Astrocyte (in vitro differentiated cells and primary cell): ENCODE measurements at regions not wholly inside any gene's neighbourhood (a gene's known extent, or its start where the extent isn't known, plus 50 kb on each side); places are given as distances from the start of the nearest gene placed in this dataset.

ENCODE experiments used
- DNase-seq: peaks from one replicate; pipeline ENCODE4 v3.0.0-alpha.2; 2010; ENCODE audit warnings: low read depth
- FAIRE-seq: peaks from 2 replicates; lab custom pipeline; 2011; peaks lifted over from hg19 to GRCh38; lab: Jason Lieb, UNC
- H2AFZ ChIP-seq: 2 replicates; pipeline ENCODE4 v1.6.0; 2012; ENCODE audit warnings: low read depth, low read length, inconsistent platforms
- H3K27ac ChIP-seq: 2 replicates; pipeline ENCODE4 v1.5.1; 2011; ENCODE audit warnings: low read depth, low read length, inconsistent platforms
- H3K27me3 ChIP-seq: 2 replicates; pipeline ENCODE4 v1.6.0; 2011; ENCODE audit warnings: low read length, inconsistent platforms; ENCODE audit not compliant: insufficient read depth
- H3K36me3 ChIP-seq: 2 replicates; pipeline ENCODE4 v1.5.1; 2011; ENCODE audit warnings: low read length, inconsistent platforms; ENCODE audit not compliant: insufficient read depth
- H3K4me1 ChIP-seq: 2 replicates; pipeline ENCODE4 v1.5.1; 2011; ENCODE audit warnings: low read length, inconsistent platforms; ENCODE audit not compliant: insufficient read depth
- H3K4me2 ChIP-seq: 2 replicates; pipeline ENCODE4 v1.6.0; 2012; ENCODE audit warnings: low read length, inconsistent platforms
- H3K4me3 ChIP-seq: 2 replicates; pipeline ENCODE4 v1.5.1; 2011; ENCODE audit warnings: low read depth, mild to moderate bottlenecking, low read length, inconsistent platforms; ENCODE audit not compliant: insufficient read depth
- H3K79me2 ChIP-seq: 2 replicates; pipeline ENCODE4 v1.6.0; 2012; ENCODE audit warnings: mild to moderate bottlenecking, low read length, inconsistent platforms; ENCODE audit not compliant: insufficient read depth
- H3K9ac ChIP-seq: 2 replicates; pipeline ENCODE4 v1.6.0; 2012; ENCODE audit warnings: mild to moderate bottlenecking, low read length, inconsistent platforms
- H3K9me3 ChIP-seq: 2 replicates; pipeline ENCODE4 v1.5.1; 2012; ENCODE audit warnings: low read depth, mild to moderate bottlenecking, low read length, inconsistent platforms; ENCODE audit not compliant: insufficient read depth
- H4K20me1 ChIP-seq: 2 replicates; pipeline ENCODE4 v1.6.0; 2012; ENCODE audit warnings: low read length, inconsistent platforms; ENCODE audit not compliant: insufficient read depth
- H3K27ac Mint-ChIP-seq: one replicate; pipeline ENCODE4 v1.8.0; 2021; ENCODE audit warnings: mild to moderate bottlenecking, mixed read lengths; ENCODE audit not compliant: unreplicated experiment
- H3K27me3 Mint-ChIP-seq: one replicate; pipeline ENCODE4 v1.8.0; 2021; ENCODE audit warnings: low read depth, mixed read lengths; ENCODE audit not compliant: unreplicated experiment
- H3K36me3 Mint-ChIP-seq: one replicate; pipeline ENCODE4 v1.8.0; 2021; ENCODE audit warnings: low read depth, mixed read lengths; ENCODE audit not compliant: unreplicated experiment
- H3K4me1 Mint-ChIP-seq: one replicate; pipeline ENCODE4 v1.8.0; 2021; ENCODE audit warnings: low read depth, mixed read lengths; ENCODE audit not compliant: unreplicated experiment
- H3K4me3 Mint-ChIP-seq: one replicate; pipeline ENCODE4 v1.8.0; 2021; ENCODE audit warnings: mild to moderate bottlenecking, moderate library complexity, mixed read lengths; ENCODE audit not compliant: unreplicated experiment
- H3K9me3 Mint-ChIP-seq: one replicate; pipeline ENCODE4 v1.8.0; 2021; ENCODE audit warnings: mild to moderate bottlenecking, mixed read lengths; ENCODE audit not compliant: unreplicated experiment
- EZH2 ChIP-seq: IDR thresholded peaks from 2 replicates; pipeline ENCODE4 v1.6.1; 2012; ENCODE audit warnings: mild to moderate bottlenecking, low read length, inconsistent platforms; ENCODE audit not compliant: insufficient read depth
- TF ChIP-seq, protein P1 (sequence below): IDR thresholded peaks from 2 replicates; pipeline ENCODE4 v1.5.1; 2011; ENCODE audit warnings: low read depth, mild to moderate bottlenecking, inconsistent platforms, low read length, moderate library complexity; ENCODE audit not compliant: insufficient read depth

DNA sequence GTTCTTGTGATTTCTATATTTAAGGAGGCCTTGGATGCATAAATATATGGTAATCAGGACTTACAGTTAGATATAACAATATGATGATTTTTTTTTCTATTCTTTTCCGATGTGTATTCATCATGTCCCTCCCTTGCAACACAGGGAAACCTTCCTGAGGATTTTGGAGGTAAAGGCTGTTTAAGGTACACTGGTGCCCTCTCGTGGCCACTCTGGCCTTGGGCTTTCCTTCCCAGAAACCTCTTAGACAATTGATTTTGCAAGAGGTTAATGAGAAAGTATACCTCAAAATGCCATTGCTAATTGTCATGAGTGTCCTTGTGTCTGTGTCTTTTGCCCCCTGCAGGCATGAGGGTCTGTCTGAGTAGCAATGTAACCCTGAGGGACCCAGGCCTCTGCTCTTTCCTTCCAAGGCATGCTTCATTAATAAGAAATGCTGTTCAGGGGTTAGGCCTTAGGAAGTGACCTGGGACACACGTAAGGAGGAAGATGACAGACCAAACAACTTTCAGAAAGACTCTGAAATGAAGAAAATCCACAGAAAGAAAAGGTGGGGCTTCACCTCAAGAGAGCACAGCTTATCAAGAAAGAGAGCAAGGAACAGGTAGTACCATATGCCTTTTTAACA is 70.3 kb upstream of the PPP2R3A start:
- Mint-ChIP-seq H3K27me3 (no peaks in the 10 kb centered on the region), H3K27ac (peak overlapping the region; percentile 51), H3K9me3 (no peaks in the 10 kb centered on the region), H3K4me3 (no peak overlapping the region), H3K36me3 (no peaks in the 10 kb centered on the region), H3K4me1 (peaks cover 8% of the 10 kb centered on the region)
- Histone ChIP-seq H2AFZ (peak overlapping the region; percentile 19), H4K20me1 (no peaks in the 10 kb centered on the region), H3K9me3 (no peaks in the 10 kb centered on the region), H3K36me3 (no peaks in the 10 kb centered on the region), H3K79me2 (no peaks in the 10 kb centered on the region), H3K27ac (peak overlapping the region; percentile 9), H3K4me2 (no peak overlapping the region), H3K27me3 (no peaks in the 10 kb centered on the region), H3K4me3 (no peak overlapping the region), H3K4me1 (peaks cover 5% of the 10 kb centered on the region), H3K9ac (no peak overlapping the region)
- TF ChIP-seq, protein P1, sequence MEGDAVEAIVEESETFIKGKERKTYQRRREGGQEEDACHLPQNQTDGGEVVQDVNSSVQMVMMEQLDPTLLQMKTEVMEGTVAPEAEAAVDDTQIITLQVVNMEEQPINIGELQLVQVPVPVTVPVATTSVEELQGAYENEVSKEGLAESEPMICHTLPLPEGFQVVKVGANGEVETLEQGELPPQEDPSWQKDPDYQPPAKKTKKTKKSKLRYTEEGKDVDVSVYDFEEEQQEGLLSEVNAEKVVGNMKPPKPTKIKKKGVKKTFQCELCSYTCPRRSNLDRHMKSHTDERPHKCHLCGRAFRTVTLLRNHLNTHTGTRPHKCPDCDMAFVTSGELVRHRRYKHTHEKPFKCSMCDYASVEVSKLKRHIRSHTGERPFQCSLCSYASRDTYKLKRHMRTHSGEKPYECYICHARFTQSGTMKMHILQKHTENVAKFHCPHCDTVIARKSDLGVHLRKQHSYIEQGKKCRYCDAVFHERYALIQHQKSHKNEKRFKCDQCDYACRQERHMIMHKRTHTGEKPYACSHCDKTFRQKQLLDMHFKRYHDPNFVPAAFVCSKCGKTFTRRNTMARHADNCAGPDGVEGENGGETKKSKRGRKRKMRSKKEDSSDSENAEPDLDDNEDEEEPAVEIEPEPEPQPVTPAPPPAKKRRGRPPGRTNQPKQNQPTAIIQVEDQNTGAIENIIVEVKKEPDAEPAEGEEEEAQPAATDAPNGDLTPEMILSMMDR = peak; percentile 98
- TF ChIP-seq EZH2 = no peak
- FAIRE-seq (peak; percentile 97), DNase-seq (peak; percentile 57)

DNA sequence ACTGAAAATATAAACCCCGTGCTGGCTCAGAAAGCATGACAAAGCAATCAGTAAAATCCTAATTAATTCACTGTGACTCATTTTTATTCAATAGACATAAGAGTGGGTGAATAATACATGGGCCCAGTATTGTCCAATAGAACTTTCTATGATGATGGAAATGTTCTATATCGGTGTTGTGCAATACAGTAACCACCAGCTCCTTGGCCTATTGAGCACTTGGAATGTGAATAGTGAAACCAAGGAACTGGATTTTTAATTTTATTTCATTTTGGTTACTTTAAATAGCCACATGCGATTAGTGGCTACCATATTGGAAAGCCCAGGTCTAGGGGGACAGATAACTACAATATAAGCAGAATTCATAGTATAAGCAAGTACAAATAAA is 69.8 kb upstream of the PPP2R3A start:
- TF ChIP-seq, protein P1 = no peak
- no peak for TF ChIP-seq EZH2
- peak overlapping the region; percentile 51 for H3K27ac Mint-ChIP-seq
- Histone ChIP-seq H3K4me1 (peaks cover 5% of the 10 kb centered on the region), H2AFZ (no peak overlapping the region), H3K27ac (peak overlapping the region; percentile 9), H3K9ac (no peak overlapping the region), H3K4me3 (no peak overlapping the region), H3K79me2 (no peaks in the 10 kb centered on the region), H3K36me3 (no peaks in the 10 kb centered on the region), H3K4me2 (no peak overlapping the region), H4K20me1 (no peaks in the 10 kb centered on the region), H3K9me3 (no peaks in the 10 kb centered on the region), H3K27me3 (no peaks in the 10 kb centered on the region)
- peak; percentile 47 for DNase-seq
- H3K27me3 Mint-ChIP-seq = no peaks in the 10 kb centered on the region
- no peak overlapping the region for H3K4me3 Mint-ChIP-seq
- peaks cover 8% of the 10 kb centered on the region for H3K4me1 Mint-ChIP-seq
- no peaks in the 10 kb centered on the region for H3K9me3 Mint-ChIP-seq
- H3K36me3 Mint-ChIP-seq = no peaks in the 10 kb centered on the region
- no peak for FAIRE-seq

DNA sequence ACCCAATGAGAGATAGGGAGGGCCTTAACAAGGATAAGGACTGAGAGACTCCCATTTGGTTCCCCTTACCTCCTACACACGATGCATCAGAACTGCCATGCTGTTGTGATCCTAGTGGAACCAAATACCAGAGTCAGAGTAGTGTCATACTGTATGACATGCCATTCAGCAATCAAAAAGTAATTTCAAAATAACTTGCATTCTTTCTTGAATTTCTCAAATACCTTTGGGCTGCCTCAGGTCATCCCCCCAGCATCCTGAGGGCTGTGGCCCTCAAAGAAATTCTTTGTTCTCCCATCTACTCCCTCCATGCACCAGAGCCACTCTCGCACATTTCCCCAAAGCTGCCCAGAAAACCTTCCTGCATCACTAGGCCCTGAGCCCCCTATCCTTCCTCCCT is 68.9 kb upstream of the PPP2R3A start:
- FAIRE-seq (peak; percentile 84), DNase-seq (peak; percentile 32)
- Histone ChIP-seq H3K9ac (peak overlapping the region; percentile 38), H3K4me2 (peak overlapping the region; percentile 43), H2AFZ (peak overlapping the region; percentile 12), H3K4me3 (no peak overlapping the region), H3K4me1 (peaks cover 5% of the 10 kb centered on the region), H4K20me1 (no peaks in the 10 kb centered on the region), H3K36me3 (no peaks in the 10 kb centered on the region), H3K27ac (peak overlapping the region; percentile 62), H3K27me3 (no peaks in the 10 kb centered on the region), H3K79me2 (no peaks in the 10 kb centered on the region), H3K9me3 (no peaks in the 10 kb centered on the region)
- Mint-ChIP-seq H3K4me3 (no peak overlapping the region), H3K27me3 (no peaks in the 10 kb centered on the region), H3K4me1 (peaks cover 8% of the 10 kb centered on the region), H3K36me3 (no peaks in the 10 kb centered on the region), H3K27ac (peak overlapping the region; percentile 90), H3K9me3 (no peaks in the 10 kb centered on the region)
- TF ChIP-seq, protein P1 = no peak
- no peak for TF ChIP-seq EZH2
